Panc1 (cell line): ENCODE measurements at regions not wholly inside any gene's neighbourhood (a gene's known extent, or its start where the extent isn't known, plus 50 kb on each side); places are given as distances from the start of the nearest gene placed in this dataset.

ENCODE experiments used
- ATAC-seq: fragments of 200-7000 bp; cut with Tn5 transposase; 2 replicates; pipeline ENCODE4 v1.9.1; 2020; ENCODE audit warnings: mild to moderate bottlenecking, moderate library complexity
- BruUV-seq: library from RNA; stranded (reverse); fragments of 400-500 nt; replicated peaks from 2 replicates; lab custom pipeline; 2021; lab: Mats Ljungman, UMichigan
- CTCF ChIA-PET: fragments of 300-600 bp; sonication (Branson Sonifier 250); formaldehyde crosslinking; loops from one replicate; lab custom pipeline; 2022; ENCODE audit warnings: antibody characterized with exemption; lab: Charles Lee
- POLR2A ChIA-PET: fragments of 300-600 bp; sonication (Branson Sonifier 250); formaldehyde crosslinking; loops from one replicate; lab custom pipeline; 2022; ENCODE audit warnings: antibody characterized with exemption; lab: Charles Lee
- DNase-seq: peaks from one replicate; pipeline ENCODE4 v3.0.0-alpha.2; 2010; ENCODE audit warnings: low read depth, low spot score
- H3K27ac ChIP-seq: 2 replicates; pipeline ENCODE4 v1.5.1; 2011; ENCODE audit warnings: mild to moderate bottlenecking, low read length, inconsistent platforms
- H3K27me3 ChIP-seq: fragments of 200-500 bp; sonication (Bioruptor generic); 2 replicates; pipeline ENCODE4 v1.6.0; 2014; ENCODE audit warnings: low read length, inconsistent platforms; ENCODE audit not compliant: control insufficient read depth, insufficient read depth
- H3K36me3 ChIP-seq: fragments of 200-500 bp; sonication (Bioruptor generic); 2 replicates; pipeline ENCODE4 v1.5.1; 2014; ENCODE audit warnings: inconsistent platforms, mild to moderate bottlenecking, low read length, moderate library complexity; ENCODE audit not compliant: control insufficient read depth, insufficient read depth
- H3K4me1 ChIP-seq: 2 replicates; pipeline ENCODE4 v1.5.1; 2011; ENCODE audit warnings: inconsistent platforms, mild to moderate bottlenecking, low read length, moderate library complexity; ENCODE audit not compliant: control insufficient read depth, insufficient read depth
- H3K4me3 ChIP-seq, 2 experiments: 2 replicates each; pipeline ENCODE4 v1.5.1; 2011 to 2012; ENCODE audit warnings: low read depth in 2 of 2, low read length in 2 of 2, mild to moderate bottlenecking in 2 of 2, inconsistent platforms in 1 of 2, moderate library complexity in 1 of 2
- H3K9me3 ChIP-seq: fragments of 200-500 bp; sonication (Bioruptor generic); 2 replicates; pipeline ENCODE4 v1.5.1; 2014; ENCODE audit warnings: low read depth, mild to moderate bottlenecking, inconsistent platforms, low read length, moderate library complexity; ENCODE audit not compliant: control insufficient read depth, insufficient read depth
- POLR2AphosphoS5 ChIP-seq: IDR thresholded peaks from 2 replicates; pipeline ENCODE4 v1.6.1; 2012; ENCODE audit warnings: mild to moderate bottlenecking, low read depth, low read length, moderate library complexity
- SIN3A ChIP-seq: IDR thresholded peaks from 2 replicates; pipeline ENCODE4 v1.6.1; 2012; ENCODE audit warnings: low read depth, mild to moderate bottlenecking, low read length, moderate library complexity, borderline replicate concordance; ENCODE audit not compliant: insufficient read depth
- TCF7L2 ChIP-seq: IDR thresholded peaks from 2 replicates; pipeline ENCODE4 v1.6.1; 2011; ENCODE audit warnings: mild to moderate bottlenecking, low read depth, low read length, inconsistent platforms
- in situ Hi-C: cut with HindIII; loops from 2 replicates; pipeline ENCODE4 v1.10.0; 2016; ENCODE audit warnings: low sequenced_read_pairs, low pct_unique_long_range_greater_than_20kb
- intact Hi-C: fragments of 100-400 bp; cut with micrococcal nuclease; formaldehyde crosslinking; loops from one replicate; pipeline ENCODE4 v1.10.0; 2022; ENCODE audit not compliant: unreplicated experiment
- TF ChIP-seq, protein P1 (sequence below): fragments of 450-650 bp; IDR thresholded peaks from 2 replicates; pipeline ENCODE4 v1.5.1; 2017; ENCODE audit warnings: mild to moderate bottlenecking
- TF ChIP-seq, protein P2 (sequence below), 2 experiments: IDR thresholded peaks; 2 replicates each; pipeline ENCODE4 v1.6.1; 2011 to 2012; ENCODE audit warnings: low read depth in 2 of 2, control low read depth in 1 of 2, low read length in 1 of 2, mild to moderate bottlenecking in 1 of 2, moderate library complexity in 1 of 2; ENCODE audit not compliant: insufficient read depth in 1 of 2

DNA sequence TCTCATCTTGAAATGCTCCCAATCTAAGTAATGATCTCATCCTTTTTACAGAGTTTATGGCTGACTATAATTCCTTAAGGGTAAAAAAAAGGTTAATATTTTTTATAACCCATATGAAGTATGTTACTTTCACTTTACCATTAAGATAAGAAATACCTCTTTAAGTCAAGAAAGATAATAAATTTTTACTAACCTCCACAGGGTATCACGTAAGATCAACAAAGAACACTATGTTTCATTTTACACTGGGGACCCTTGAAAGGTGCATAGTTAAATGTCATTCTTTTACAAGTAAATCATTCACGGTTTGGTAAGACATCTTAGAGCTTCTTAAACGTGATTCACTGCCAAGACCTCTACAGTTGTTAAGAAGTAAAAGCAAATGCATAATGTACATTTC, 472.7 kb upstream of the CDH9 start:
- H3K4me1 ChIP-seq = no peaks in the 10 kb centered on the region
- DNase-seq (no peak), ATAC-seq (no peak)
- intact Hi-C loops = no loop called here
- TF ChIP-seq, protein P1, sequence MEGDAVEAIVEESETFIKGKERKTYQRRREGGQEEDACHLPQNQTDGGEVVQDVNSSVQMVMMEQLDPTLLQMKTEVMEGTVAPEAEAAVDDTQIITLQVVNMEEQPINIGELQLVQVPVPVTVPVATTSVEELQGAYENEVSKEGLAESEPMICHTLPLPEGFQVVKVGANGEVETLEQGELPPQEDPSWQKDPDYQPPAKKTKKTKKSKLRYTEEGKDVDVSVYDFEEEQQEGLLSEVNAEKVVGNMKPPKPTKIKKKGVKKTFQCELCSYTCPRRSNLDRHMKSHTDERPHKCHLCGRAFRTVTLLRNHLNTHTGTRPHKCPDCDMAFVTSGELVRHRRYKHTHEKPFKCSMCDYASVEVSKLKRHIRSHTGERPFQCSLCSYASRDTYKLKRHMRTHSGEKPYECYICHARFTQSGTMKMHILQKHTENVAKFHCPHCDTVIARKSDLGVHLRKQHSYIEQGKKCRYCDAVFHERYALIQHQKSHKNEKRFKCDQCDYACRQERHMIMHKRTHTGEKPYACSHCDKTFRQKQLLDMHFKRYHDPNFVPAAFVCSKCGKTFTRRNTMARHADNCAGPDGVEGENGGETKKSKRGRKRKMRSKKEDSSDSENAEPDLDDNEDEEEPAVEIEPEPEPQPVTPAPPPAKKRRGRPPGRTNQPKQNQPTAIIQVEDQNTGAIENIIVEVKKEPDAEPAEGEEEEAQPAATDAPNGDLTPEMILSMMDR = no peak
- TF ChIP-seq TCF7L2 (no peak; the same call in 1 of the 2 replicates), POLR2AphosphoS5 (no peak), SIN3A (no peak)
- TF ChIP-seq, protein P2, sequence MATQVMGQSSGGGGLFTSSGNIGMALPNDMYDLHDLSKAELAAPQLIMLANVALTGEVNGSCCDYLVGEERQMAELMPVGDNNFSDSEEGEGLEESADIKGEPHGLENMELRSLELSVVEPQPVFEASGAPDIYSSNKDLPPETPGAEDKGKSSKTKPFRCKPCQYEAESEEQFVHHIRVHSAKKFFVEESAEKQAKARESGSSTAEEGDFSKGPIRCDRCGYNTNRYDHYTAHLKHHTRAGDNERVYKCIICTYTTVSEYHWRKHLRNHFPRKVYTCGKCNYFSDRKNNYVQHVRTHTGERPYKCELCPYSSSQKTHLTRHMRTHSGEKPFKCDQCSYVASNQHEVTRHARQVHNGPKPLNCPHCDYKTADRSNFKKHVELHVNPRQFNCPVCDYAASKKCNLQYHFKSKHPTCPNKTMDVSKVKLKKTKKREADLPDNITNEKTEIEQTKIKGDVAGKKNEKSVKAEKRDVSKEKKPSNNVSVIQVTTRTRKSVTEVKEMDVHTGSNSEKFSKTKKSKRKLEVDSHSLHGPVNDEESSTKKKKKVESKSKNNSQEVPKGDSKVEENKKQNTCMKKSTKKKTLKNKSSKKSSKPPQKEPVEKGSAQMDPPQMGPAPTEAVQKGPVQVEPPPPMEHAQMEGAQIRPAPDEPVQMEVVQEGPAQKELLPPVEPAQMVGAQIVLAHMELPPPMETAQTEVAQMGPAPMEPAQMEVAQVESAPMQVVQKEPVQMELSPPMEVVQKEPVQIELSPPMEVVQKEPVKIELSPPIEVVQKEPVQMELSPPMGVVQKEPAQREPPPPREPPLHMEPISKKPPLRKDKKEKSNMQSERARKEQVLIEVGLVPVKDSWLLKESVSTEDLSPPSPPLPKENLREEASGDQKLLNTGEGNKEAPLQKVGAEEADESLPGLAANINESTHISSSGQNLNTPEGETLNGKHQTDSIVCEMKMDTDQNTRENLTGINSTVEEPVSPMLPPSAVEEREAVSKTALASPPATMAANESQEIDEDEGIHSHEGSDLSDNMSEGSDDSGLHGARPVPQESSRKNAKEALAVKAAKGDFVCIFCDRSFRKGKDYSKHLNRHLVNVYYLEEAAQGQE (IDR thresholded peaks at IDR 0.05; ENCODE audit: insufficient read depth in 1 of 2, low read depth in 2 of 2, low read length in 1 of 2) = no peak
- no peaks in the 10 kb centered on the region for H3K9me3 ChIP-seq
- BruUV-seq = no TSS peak
- H3K27me3 ChIP-seq = no peaks in the 10 kb centered on the region
- H3K4me3 ChIP-seq = no peak overlapping the region
- ChIA-PET CTCF (no interaction called here), POLR2A (no interaction called here)
- no peaks in the 10 kb centered on the region for H3K36me3 ChIP-seq
- no peak overlapping the region for H3K27ac ChIP-seq
- in situ Hi-C loops = no loop called here

DNA sequence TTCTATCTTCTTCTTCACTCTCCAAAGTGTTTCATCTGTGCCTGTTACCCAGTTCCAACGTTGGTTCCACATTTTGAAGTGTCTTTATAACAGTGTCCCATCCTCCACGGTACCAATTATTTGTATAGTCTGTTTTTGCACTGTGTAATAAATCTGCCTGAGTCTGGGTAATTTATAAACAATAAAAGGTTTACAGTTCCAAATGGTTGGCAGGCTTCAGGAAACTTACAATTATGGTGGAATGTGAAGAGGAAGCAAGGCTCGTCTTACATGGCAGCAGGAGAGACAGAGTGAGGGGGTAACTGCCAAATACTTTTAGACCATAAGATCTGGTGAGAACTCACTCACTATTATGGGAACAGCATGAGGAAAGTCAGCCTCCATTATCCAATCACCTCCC, 465.4 kb upstream of the CDH9 start:
- Histone ChIP-seq H3K27ac (no peak overlapping the region), H3K9me3 (no peaks in the 10 kb centered on the region), H3K27me3 (no peaks in the 10 kb centered on the region), H3K4me1 (no peaks in the 10 kb centered on the region), H3K36me3 (no peaks in the 10 kb centered on the region), H3K4me3 (no peak overlapping the region)
- intact Hi-C loops = no loop called here
- CTCF ChIA-PET = no interaction called here
- no TSS peak for BruUV-seq
- POLR2A ChIA-PET = no interaction called here
- in situ Hi-C loops = no loop called here
- ATAC-seq (no peak), DNase-seq (no peak)
- TF ChIP-seq POLR2AphosphoS5 (no peak), TCF7L2 (no peak)
- TF ChIP-seq, protein P1 = no peak
- TF ChIP-seq, protein P2 (IDR thresholded peaks at IDR 0.05; ENCODE audit: insufficient read depth in 1 of 2, low read depth in 2 of 2, low read length in 1 of 2) = no peak
